ENCODE measurements at regions not wholly inside any gene's neighbourhood (a gene's known extent, or its start where the extent isn't known, plus 50 kb on each side); places are given as distances from the start of the nearest gene placed in this dataset.

- no peak for DNase-seq (ENCODE audit: low spot score in 2 of 2)
Measured at GRCh38 chr12:130008241-130008640, 104.4 kb upstream of the TMEM132D start.

GRCh38 chr12:130009961-130010360 lies 106.1 kb upstream of the TMEM132D start:
- Histone ChIP-seq H3K4me1 (no peaks in the 10 kb centered on the region), H3K4me3 (no peak overlapping the region), H3K36me3 (replicated peaks) (no peaks in the 10 kb centered on the region), H3K27me3 (ENCODE audit: low read depth) (no peaks in the 10 kb centered on the region), H3K9me3 (no peaks in the 10 kb centered on the region)
- no peak for DNase-seq (ENCODE audit: low spot score in 2 of 2)
- in situ Hi-C loops (cut with MboI; ENCODE audit: low sequenced_read_pairs) = no loop called here

More at GRCh38 chr12:130008241-130008640, 104.4 kb upstream of the TMEM132D start:
- Histone ChIP-seq H3K9me3 (no peaks in the 10 kb centered on the region), H3K27me3 (ENCODE audit: low read depth) (no peaks in the 10 kb centered on the region), H3K4me1 (no peaks in the 10 kb centered on the region), H3K4me3 (no peak overlapping the region), H3K36me3 (replicated peaks) (no peaks in the 10 kb centered on the region)
- in situ Hi-C loops (cut with MboI; ENCODE audit: low sequenced_read_pairs) = no loop called here

- Histone ChIP-seq H3K4me3 (no peak overlapping the region), H3K27me3 (ENCODE audit: low read depth) (no peaks in the 10 kb centered on the region), H3K36me3 (replicated peaks) (no peaks in the 10 kb centered on the region), H3K9me3 (no peaks in the 10 kb centered on the region), H3K4me1 (no peaks in the 10 kb centered on the region)
- DNase-seq (ENCODE audit: low spot score in 2 of 2) = no peak
- in situ Hi-C loops (cut with MboI; ENCODE audit: low sequenced_read_pairs) = no loop called here
Measured at GRCh38 chr12:130011611-130012385, 108.0 kb upstream of the TMEM132D start.

- in situ Hi-C loops (cut with MboI; ENCODE audit: low sequenced_read_pairs) = no loop called here
- no peak overlapping the region for H3K4me3 ChIP-seq
- peak; percentile 29 to 75 for DNase-seq (ENCODE audit: low spot score in 2 of 2)
- no peaks in the 10 kb centered on the region for H3K4me1 ChIP-seq
- H3K9me3 ChIP-seq = no peaks in the 10 kb centered on the region
- H3K36me3 ChIP-seq (replicated peaks) = no peaks in the 10 kb centered on the region
- H3K27me3 ChIP-seq (ENCODE audit: low read depth) = no peaks in the 10 kb centered on the region
Measured at GRCh38 chr12:130013771-130014484, 110.1 kb upstream of the TMEM132D start.

GRCh38 chr12:130014485-130014807 lies 110.6 kb upstream of the TMEM132D start:
- DNase-seq (ENCODE audit: low spot score in 2 of 2) = peak in 1 of 2 experiments; percentile 3
- Histone ChIP-seq H3K4me3 (no peak overlapping the region), H3K4me1 (no peaks in the 10 kb centered on the region), H3K9me3 (no peaks in the 10 kb centered on the region), H3K27me3 (ENCODE audit: low read depth) (no peaks in the 10 kb centered on the region), H3K36me3 (replicated peaks) (no peaks in the 10 kb centered on the region)
- in situ Hi-C loops (cut with MboI; ENCODE audit: low sequenced_read_pairs) = no loop called here

- Histone ChIP-seq H3K4me1 (no peaks in the 10 kb centered on the region), H3K36me3 (replicated peaks) (no peaks in the 10 kb centered on the region), H3K27me3 (ENCODE audit: low read depth) (no peaks in the 10 kb centered on the region), H3K4me3 (no peak overlapping the region), H3K9me3 (no peaks in the 10 kb centered on the region)
- DNase-seq (ENCODE audit: low spot score in 2 of 2) = no peak
- in situ Hi-C loops (cut with MboI; ENCODE audit: low sequenced_read_pairs) = no loop called here
Measured at GRCh38 chr12:130016194-130016593, 112.4 kb upstream of the TMEM132D start.

GRCh38 chr12:130016986-130017385 lies 113.2 kb upstream of the TMEM132D start:
- no peak overlapping the region for H3K4me3 ChIP-seq
- no peaks in the 10 kb centered on the region for H3K27me3 ChIP-seq (ENCODE audit: low read depth)
- H3K9me3 ChIP-seq = no peaks in the 10 kb centered on the region
- no peak for DNase-seq (ENCODE audit: low spot score in 2 of 2)
- no peaks in the 10 kb centered on the region for H3K36me3 ChIP-seq (replicated peaks)
- in situ Hi-C loops (cut with MboI; ENCODE audit: low sequenced_read_pairs) = no loop called here
- H3K4me1 ChIP-seq = no peaks in the 10 kb centered on the region

- no peaks in the 10 kb centered on the region for H3K36me3 ChIP-seq (replicated peaks)
- H3K27me3 ChIP-seq (ENCODE audit: low read depth) = no peaks in the 10 kb centered on the region
- no peaks in the 10 kb centered on the region for H3K9me3 ChIP-seq
- DNase-seq (ENCODE audit: low spot score in 2 of 2) = no peak
- no peak overlapping the region for H3K4me3 ChIP-seq
- H3K4me1 ChIP-seq = no peaks in the 10 kb centered on the region
- in situ Hi-C loops (cut with MboI; ENCODE audit: low sequenced_read_pairs) = no loop called here
Measured at GRCh38 chr12:130017591-130018449, 114.0 kb upstream of the TMEM132D start.

- H3K27me3 ChIP-seq (ENCODE audit: low read depth) = no peaks in the 10 kb centered on the region
- no peaks in the 10 kb centered on the region for H3K4me1 ChIP-seq
- H3K36me3 ChIP-seq (replicated peaks) = no peaks in the 10 kb centered on the region
- H3K4me3 ChIP-seq = no peak overlapping the region
- no peaks in the 10 kb centered on the region for H3K9me3 ChIP-seq
- DNase-seq (ENCODE audit: low spot score in 2 of 2) = no peak
- in situ Hi-C loops (cut with MboI; ENCODE audit: low sequenced_read_pairs) = no loop called here
Measured at GRCh38 chr12:130018614-130019013, 114.8 kb upstream of the TMEM132D start.

GRCh38 chr12:130026608-130027176 lies 122.9 kb upstream of the TMEM132D start:
- no peaks in the 10 kb centered on the region for H3K9me3 ChIP-seq
- H3K4me3 ChIP-seq = no peak overlapping the region
- in situ Hi-C loops (cut with MboI; ENCODE audit: low sequenced_read_pairs) = loop anchor here (25.0 kb wide), 1 partner anchor 711 kb away; no protein-coding TSS in a partner anchor
- DNase-seq (ENCODE audit: low spot score in 2 of 2) = peak; percentile 26 to 71
- H3K4me1 ChIP-seq = no peaks in the 10 kb centered on the region
- no peaks in the 10 kb centered on the region for H3K27me3 ChIP-seq (ENCODE audit: low read depth)
- no peaks in the 10 kb centered on the region for H3K36me3 ChIP-seq (replicated peaks)

GRCh38 chr12:130027798-130028197 lies 124.0 kb upstream of the TMEM132D start:
- in situ Hi-C loops (cut with MboI; ENCODE audit: low sequenced_read_pairs) = loop anchor here (25.0 kb wide), 1 partner anchor 710 kb away; no protein-coding TSS in a partner anchor
- Histone ChIP-seq H3K4me1 (no peaks in the 10 kb centered on the region), H3K36me3 (replicated peaks) (no peaks in the 10 kb centered on the region), H3K27me3 (ENCODE audit: low read depth) (no peaks in the 10 kb centered on the region), H3K9me3 (no peaks in the 10 kb centered on the region), H3K4me3 (no peak overlapping the region)
- DNase-seq (ENCODE audit: low spot score in 2 of 2) = no peak

GRCh38 chr12:130029151-130029550 lies 125.3 kb upstream of the TMEM132D start:
- H3K27me3 ChIP-seq (ENCODE audit: low read depth) = no peaks in the 10 kb centered on the region
- in situ Hi-C loops (cut with MboI; ENCODE audit: low sequenced_read_pairs) = loop anchor here (25.0 kb wide), 1 partner anchor 708 kb away; no protein-coding TSS in a partner anchor
- no peaks in the 10 kb centered on the region for H3K36me3 ChIP-seq (replicated peaks)
- H3K9me3 ChIP-seq = no peaks in the 10 kb centered on the region
- no peaks in the 10 kb centered on the region for H3K4me1 ChIP-seq
- DNase-seq (ENCODE audit: low spot score in 2 of 2) = no peak
- H3K4me3 ChIP-seq = no peak overlapping the region

GRCh38 chr12:130031041-130031440 lies 127.2 kb upstream of the TMEM132D start:
- Histone ChIP-seq H3K4me3 (no peak overlapping the region), H3K9me3 (no peaks in the 10 kb centered on the region), H3K36me3 (replicated peaks) (no peaks in the 10 kb centered on the region), H3K4me1 (no peaks in the 10 kb centered on the region), H3K27me3 (ENCODE audit: low read depth) (no peaks in the 10 kb centered on the region)
- in situ Hi-C loops (cut with MboI; ENCODE audit: low sequenced_read_pairs) = loop anchor here (25.0 kb wide), 1 partner anchor 706 kb away; no protein-coding TSS in a partner anchor
- DNase-seq (ENCODE audit: low spot score in 2 of 2) = no peak
